MM.1S (cell line): ENCODE measurements at regions not wholly inside any gene's neighbourhood (a gene's known extent, or its start where the extent isn't known, plus 50 kb on each side); places are given as distances from the start of the nearest gene placed in this dataset.

Experiments used
- DNase-seq: peaks from one replicate; pipeline ENCODE4 v3.0.0-alpha.2; 2015
- H2AFZ ChIP-seq: fragments of 300-600 bp; sonication (generic); 2 replicates; pipeline ENCODE4 v1.6.0; 2016; ENCODE audit warnings: antibody characterized with exemption, low read length
- H3F3A ChIP-seq: fragments of 300-600 bp; sonication (generic); 2 replicates; pipeline ENCODE4 v1.6.1; 2016; ENCODE audit warnings: mild to moderate bottlenecking, antibody characterized with exemption, low read length, moderate library complexity, mixed read lengths; ENCODE audit not compliant: insufficient read depth
- H3K27ac ChIP-seq: fragments of 300-600 bp; sonication (generic); 2 replicates; pipeline ENCODE4 v1.5.1; 2016; ENCODE audit warnings: mild to moderate bottlenecking, low read length
- H3K27me3 ChIP-seq: fragments of 300-600 bp; sonication (generic); replicated peaks from 2 replicates; pipeline ENCODE4 v1.6.0; 2016; ENCODE audit warnings: low read length; ENCODE audit not compliant: insufficient read depth
- H3K36me3 ChIP-seq: fragments of 300-600 bp; sonication (generic); replicated peaks from 2 replicates; pipeline ENCODE4 v1.6.1; 2016; ENCODE audit warnings: mild to moderate bottlenecking, low read length, mixed read lengths; ENCODE audit not compliant: insufficient read depth
- H3K4me1 ChIP-seq: fragments of 300-600 bp; sonication (generic); 2 replicates; pipeline ENCODE4 v1.6.1; 2016; ENCODE audit warnings: low read length, mixed read lengths
- H3K4me2 ChIP-seq: fragments of 300-600 bp; sonication (generic); 2 replicates; pipeline ENCODE4 v1.6.0; 2016; ENCODE audit warnings: low read depth, low read length
- H3K4me3 ChIP-seq: fragments of 300-600 bp; sonication (generic); 2 replicates; pipeline ENCODE4 v1.5.1; 2016; ENCODE audit warnings: low read length, mixed read lengths
- H3K79me2 ChIP-seq: fragments of 300-600 bp; sonication (generic); 2 replicates; pipeline ENCODE4 v1.6.1; 2016; ENCODE audit warnings: mixed run types, low read length, mixed read lengths
- H3K9ac ChIP-seq: fragments of 300-600 bp; sonication (generic); 2 replicates; pipeline ENCODE4 v1.6.1; 2016; ENCODE audit warnings: low read length, mixed read lengths
- H3K9me2 ChIP-seq: fragments of 300-600 bp; sonication (generic); replicated peaks from 2 replicates; pipeline ENCODE4 v1.6.1; 2016; ENCODE audit warnings: mild to moderate bottlenecking, low read length, mixed read lengths; ENCODE audit not compliant: insufficient read depth
- H3K9me3 ChIP-seq: fragments of 300-600 bp; sonication (generic); replicated peaks from 2 replicates; pipeline ENCODE4 v1.6.1; 2016; ENCODE audit warnings: mild to moderate bottlenecking, low read length, mixed read lengths; ENCODE audit not compliant: insufficient read depth
- H4K20me1 ChIP-seq: fragments of 300-600 bp; sonication (generic); 2 replicates; pipeline ENCODE4 v1.6.1; 2016; ENCODE audit warnings: mild to moderate bottlenecking, low read length, moderate library complexity, mixed read lengths; ENCODE audit not compliant: insufficient read depth
- CTCF ChIP-seq: fragments of 300-600 bp; sonication (generic); IDR thresholded peaks from 2 replicates; pipeline ENCODE4 v1.5.1; 2016; ENCODE audit warnings: antibody characterized with exemption, low read length, mixed read lengths
- EZH2 ChIP-seq: fragments of 300-600 bp; sonication (generic); optimal IDR thresholded peaks from 2 replicates; pipeline ENCODE3; 2017; ENCODE audit warnings: low read depth, mild to moderate bottlenecking, antibody characterized with exemption, low read length, mixed read lengths
- EZH2phosphoT487 ChIP-seq: fragments of 300-600 bp; sonication (generic); IDR thresholded peaks from 2 replicates; pipeline ENCODE4 v1.6.1; 2018; ENCODE audit warnings: antibody characterized with exemption, low read length

GRCh38 chr5:167336161-167336560 lies 955.3 kb upstream of the WWC1 start:
- Histone ChIP-seq H3K4me1 (no peaks in the 10 kb centered on the region), H4K20me1 (no peaks in the 10 kb centered on the region), H3K9me3 (no peaks in the 10 kb centered on the region; the same call in 1 of the 2 replicates), H3K4me3 (no peak overlapping the region), H3K9ac (no peak overlapping the region), H2AFZ (no peak overlapping the region), H3K79me2 (no peaks in the 10 kb centered on the region), H3K4me2 (no peak overlapping the region), H3K36me3 (no peaks in the 10 kb centered on the region), H3F3A (no peaks in the 10 kb centered on the region), H3K27ac (no peak overlapping the region), H3K27me3 (no peaks in the 10 kb centered on the region), H3K9me2 (no peaks in the 10 kb centered on the region)
- TF ChIP-seq EZH2, result no peak
- TF ChIP-seq CTCF, result no peak
- no peak for TF ChIP-seq EZH2phosphoT487
- DNase-seq, result no peak

- Histone ChIP-seq H3K4me2 (no peak overlapping the region), H3K4me3 (no peak overlapping the region), H3K4me1 (no peaks in the 10 kb centered on the region), H4K20me1 (no peaks in the 10 kb centered on the region), H3K27me3 (no peaks in the 10 kb centered on the region), H3K36me3 (no peaks in the 10 kb centered on the region), H3F3A (no peaks in the 10 kb centered on the region), H3K79me2 (no peaks in the 10 kb centered on the region), H3K9me2 (no peaks in the 10 kb centered on the region), H3K9ac (no peak overlapping the region), H2AFZ (no peak overlapping the region), H3K9me3 (no peaks in the 10 kb centered on the region), H3K27ac (no peak overlapping the region)
- no peak for TF ChIP-seq EZH2
- no peak for DNase-seq
Observed at GRCh38 chr5:167339205-167339604, 952.2 kb upstream of the WWC1 start.

- H3K4me3 ChIP-seq, result no peak overlapping the region
- H3K79me2 ChIP-seq, result no peaks in the 10 kb centered on the region
- no peaks in the 10 kb centered on the region for H3K36me3 ChIP-seq
- H3K9me3 ChIP-seq, result no peaks in the 10 kb centered on the region
- no peaks in the 10 kb centered on the region for H3K9me2 ChIP-seq
- no peak overlapping the region for H3K4me2 ChIP-seq
- no peaks in the 10 kb centered on the region for H3K27me3 ChIP-seq
- no peak overlapping the region for H3K9ac ChIP-seq
- TF ChIP-seq EZH2phosphoT487 (no peak), CTCF (no peak), EZH2 (no peak)
- no peak for DNase-seq
- no peak overlapping the region for H3K27ac ChIP-seq
- no peaks in the 10 kb centered on the region for H3F3A ChIP-seq
- no peak overlapping the region for H2AFZ ChIP-seq
- no peaks in the 10 kb centered on the region for H3K4me1 ChIP-seq
- no peaks in the 10 kb centered on the region for H4K20me1 ChIP-seq
Observed at GRCh38 chr5:167346461-167346860, 945.0 kb upstream of the WWC1 start.

GRCh38 chr5:167348251-167348926 lies 943.1 kb upstream of the WWC1 start:
- no peaks in the 10 kb centered on the region for H3K4me1 ChIP-seq
- no peak overlapping the region for H3K4me2 ChIP-seq
- H3K4me3 ChIP-seq, result no peak overlapping the region
- no peaks in the 10 kb centered on the region for H3K9me2 ChIP-seq
- H3F3A ChIP-seq, result no peaks in the 10 kb centered on the region
- no peaks in the 10 kb centered on the region for H3K27me3 ChIP-seq
- no peaks in the 10 kb centered on the region for H3K36me3 ChIP-seq
- H2AFZ ChIP-seq, result no peak overlapping the region
- no peaks in the 10 kb centered on the region for H4K20me1 ChIP-seq
- H3K9ac ChIP-seq, result no peak overlapping the region
- no peaks in the 10 kb centered on the region for H3K9me3 ChIP-seq
- no peak for DNase-seq
- H3K27ac ChIP-seq, result no peak overlapping the region
- H3K79me2 ChIP-seq, result no peaks in the 10 kb centered on the region
- TF ChIP-seq EZH2phosphoT487 (no peak), EZH2 (no peak), CTCF (no peak)
